ENCODE measurements at regions not wholly inside any gene's neighbourhood (a gene's known extent, or its start where the extent isn't known, plus 50 kb on each side); places are given as distances from the start of the nearest gene placed in this dataset.

GRCh38 chr5:135085936-135086725 lies 52.1 kb upstream of the PITX1 start:
- no peak for TF ChIP-seq MAX (IDR thresholded peaks at IDR 0.05; ENCODE audit: low read depth)
- TF ChIP-seq CTCF (IDR thresholded peaks at IDR 0.05) = no peak
- no peak for TF ChIP-seq EP300 (IDR thresholded peaks at IDR 0.05; ENCODE audit: borderline replicate concordance in 1 of 2, low read depth in 1 of 2, low read length in 1 of 2)
- no peak for TF ChIP-seq USF2 (IDR thresholded peaks at IDR 0.05; ENCODE audit: borderline replicate concordance, low read depth, low read length)
- no peak for TF ChIP-seq MEF2A (IDR thresholded peaks at IDR 0.05; ENCODE audit: borderline replicate concordance, low read depth)
- no peak for TF ChIP-seq RFX5 (IDR thresholded peaks at IDR 0.05; ENCODE audit: low read length)
- no peak for TF ChIP-seq SMC3 (IDR thresholded peaks at IDR 0.05; ENCODE audit: low read depth, low read length)
- no peak for TF ChIP-seq POLR2AphosphoS5 (IDR thresholded peaks at IDR 0.05; ENCODE audit: low read depth, low read length)
- no peak for TF ChIP-seq TAF1 (IDR thresholded peaks at IDR 0.05; ENCODE audit: borderline replicate concordance, low read depth, low read length)
